HG03108 (cell line): ENCODE measurements at regions not wholly inside any gene's neighbourhood (a gene's known extent, or its start where the extent isn't known, plus 50 kb on each side); places are given as distances from the start of the nearest gene placed in this dataset.

Experiments used
- ATAC-seq: cut with Tn5 transposase; IDR thresholded peaks from one replicate; pipeline ENCODE4 v1.9.1; 2021; ENCODE audit warnings: moderate library complexity; ENCODE audit not compliant: unreplicated experiment

DNA sequence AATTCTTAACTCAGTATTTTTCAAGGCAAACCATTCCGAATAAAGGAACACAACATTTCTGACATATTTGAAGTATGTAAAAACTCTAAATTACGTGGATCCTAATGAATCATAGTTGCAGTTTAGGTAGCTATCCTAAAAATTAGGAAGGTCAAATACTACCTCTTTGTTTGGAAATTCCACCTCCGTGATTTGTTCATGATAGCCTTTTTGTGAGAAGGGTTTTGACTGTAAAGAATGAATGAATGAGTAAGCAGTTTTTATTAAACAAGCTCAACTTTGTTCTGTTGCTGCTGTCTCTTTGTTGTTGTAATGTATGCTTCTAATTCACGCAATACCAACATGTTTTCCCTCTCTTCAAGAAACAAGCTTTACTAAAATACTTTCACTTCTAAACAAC lies 840.4 kb downstream of the USP25 start:
- ATAC-seq = no peak

DNA sequence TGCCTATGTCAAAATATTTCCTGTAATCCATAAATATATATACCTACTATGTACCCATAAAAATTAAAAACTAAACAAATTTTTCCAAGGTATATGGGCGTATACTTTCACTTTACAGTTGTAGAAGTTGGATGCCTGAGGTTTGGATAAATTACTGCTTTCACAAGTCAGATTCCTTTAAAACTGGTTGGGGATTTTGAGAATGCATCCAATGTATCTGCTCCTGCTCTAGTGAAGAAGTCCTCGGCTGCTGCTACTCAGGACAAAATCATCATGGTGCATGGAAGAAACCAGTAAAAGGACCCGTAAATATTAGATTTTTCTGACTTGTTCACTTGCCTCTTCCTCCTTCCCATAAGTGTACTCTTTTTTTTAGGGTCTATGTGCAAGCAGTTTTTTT lies 841.1 kb downstream of the USP25 start:
- no peak for ATAC-seq

DNA sequence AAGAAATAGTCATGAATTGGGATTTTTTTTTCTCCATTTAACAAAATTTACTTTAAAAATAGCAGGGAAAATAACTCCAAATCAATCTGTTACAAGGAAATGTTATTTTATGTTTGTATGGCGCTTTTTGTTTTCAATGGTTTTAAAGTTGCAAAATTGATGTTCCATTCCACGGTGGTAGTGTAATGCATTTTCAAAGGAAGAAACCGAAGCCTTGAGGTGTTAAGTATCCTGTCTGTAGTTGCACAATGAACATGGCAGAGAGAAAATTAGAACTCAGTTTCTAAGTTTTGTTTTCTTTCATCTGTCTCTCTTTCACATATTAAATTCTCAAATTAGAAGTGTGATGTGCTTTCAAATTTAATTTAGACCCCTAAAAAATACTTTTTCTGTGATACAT lies 841.8 kb downstream of the USP25 start:
- ATAC-seq = no peak

DNA sequence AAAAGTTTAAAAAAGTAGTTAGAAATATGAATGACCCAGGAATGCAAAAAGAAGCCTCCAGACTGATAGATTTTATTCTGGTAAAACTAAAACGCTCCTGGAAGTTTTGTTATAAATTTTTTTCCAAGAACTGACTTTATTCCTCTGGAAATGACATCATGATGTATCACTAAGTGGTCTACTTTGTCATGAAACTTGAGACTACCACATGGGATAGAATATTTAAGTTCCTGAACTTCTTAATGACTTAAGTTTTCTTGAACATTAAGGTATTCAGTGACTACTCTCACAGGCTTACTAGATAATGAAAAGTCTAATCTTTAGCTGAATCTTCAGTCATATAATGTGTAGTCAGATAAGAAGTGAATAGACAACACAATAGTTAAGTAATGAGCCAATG lies 842.2 kb downstream of the USP25 start:
- no peak for ATAC-seq

DNA sequence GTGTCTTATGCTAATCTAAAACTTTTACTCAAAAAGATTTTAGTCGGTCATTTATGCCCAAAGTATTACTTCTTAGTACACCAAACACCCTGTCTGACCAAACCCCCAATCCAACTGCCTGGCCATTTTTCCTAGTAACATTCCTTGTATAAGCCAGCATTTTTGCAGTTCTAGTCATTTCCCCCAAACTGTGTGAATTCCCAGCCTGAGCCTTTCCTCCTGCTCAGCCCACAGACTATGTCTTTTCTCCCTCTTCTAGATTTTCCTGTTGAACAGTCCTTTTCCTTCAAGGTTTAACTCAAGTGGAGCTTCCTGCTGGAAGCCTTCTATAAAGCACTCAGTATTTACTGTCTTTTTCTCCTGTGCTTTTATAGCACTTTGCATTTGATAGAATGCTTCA lies 843.8 kb downstream of the USP25 start:
- no peak for ATAC-seq

DNA sequence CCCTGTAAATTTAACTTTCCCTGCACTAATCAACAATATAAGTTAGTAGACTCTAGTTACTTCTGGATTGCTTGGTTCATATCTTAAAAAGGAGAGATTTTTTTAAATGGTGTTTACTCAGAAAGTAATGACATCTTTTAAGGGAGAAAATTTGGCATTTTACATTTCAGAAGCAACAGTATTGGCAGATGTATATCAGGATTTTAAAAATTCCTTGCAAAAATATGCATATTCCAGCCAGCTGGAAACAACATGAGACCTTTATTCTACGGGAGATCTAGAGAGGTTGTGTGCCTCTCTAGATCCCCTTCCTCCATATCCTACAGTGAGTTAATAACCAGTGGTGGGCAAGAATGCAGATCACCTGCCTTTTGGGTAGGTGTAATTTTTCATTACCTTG lies 848.2 kb downstream of the USP25 start:
- ATAC-seq = no peak

DNA sequence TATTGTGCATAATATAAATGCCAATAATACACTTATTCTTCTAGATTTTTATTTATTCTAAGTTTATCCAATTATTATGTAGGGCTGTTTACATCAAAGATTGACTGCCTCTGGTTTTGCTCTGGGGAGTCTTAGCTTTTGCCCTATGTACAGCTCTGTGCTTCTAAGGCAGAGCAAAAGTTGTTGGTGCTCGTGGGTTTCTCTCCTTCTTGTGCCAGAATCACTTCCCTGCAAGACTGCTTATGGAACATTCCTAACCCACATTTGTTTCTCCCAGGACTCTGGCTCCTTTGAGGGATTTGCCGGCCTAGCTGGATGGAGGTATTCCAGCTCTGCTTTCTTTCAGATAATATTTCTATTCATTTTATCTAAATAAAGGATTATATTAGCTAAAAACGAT lies 849.1 kb downstream of the USP25 start:
- no peak for ATAC-seq

DNA sequence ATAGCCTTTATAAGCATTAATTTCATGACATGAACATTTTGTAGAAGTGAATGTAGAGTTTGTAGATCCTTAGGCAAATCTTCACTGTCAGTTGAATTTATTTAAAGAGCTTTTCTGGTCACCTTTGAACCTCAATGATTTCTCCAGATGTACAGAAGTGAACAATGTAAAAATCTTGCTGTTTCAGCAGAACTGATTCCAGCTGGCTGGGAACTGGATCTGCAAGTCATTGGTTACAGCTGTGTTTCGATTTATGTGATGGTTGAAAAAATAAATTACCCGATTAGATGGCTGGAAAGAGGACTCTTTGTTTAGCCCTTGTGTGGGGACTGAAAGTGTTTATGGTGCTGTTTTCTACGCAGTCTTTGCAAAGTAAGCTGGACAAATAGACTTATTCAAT lies 849.8 kb downstream of the USP25 start:
- no peak for ATAC-seq

DNA sequence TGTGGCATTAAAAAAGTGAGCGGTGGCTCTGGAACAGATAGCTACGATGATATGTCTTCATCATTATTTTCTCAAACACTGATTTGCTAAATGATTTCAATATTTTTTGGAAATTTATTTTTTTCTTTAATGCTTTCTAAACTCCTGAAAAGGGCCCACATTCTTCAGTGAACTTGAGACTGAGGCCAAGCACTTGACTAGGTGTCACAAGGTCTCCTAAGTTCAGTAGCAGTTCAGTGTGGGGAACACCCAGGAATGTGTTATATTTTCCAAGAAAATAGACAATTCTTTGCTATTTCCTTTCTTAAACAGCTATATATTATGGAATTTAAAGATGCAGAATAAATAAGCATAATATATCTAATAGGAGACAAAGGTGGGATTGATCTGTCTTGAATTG lies 850.9 kb downstream of the USP25 start:
- no peak for ATAC-seq

DNA sequence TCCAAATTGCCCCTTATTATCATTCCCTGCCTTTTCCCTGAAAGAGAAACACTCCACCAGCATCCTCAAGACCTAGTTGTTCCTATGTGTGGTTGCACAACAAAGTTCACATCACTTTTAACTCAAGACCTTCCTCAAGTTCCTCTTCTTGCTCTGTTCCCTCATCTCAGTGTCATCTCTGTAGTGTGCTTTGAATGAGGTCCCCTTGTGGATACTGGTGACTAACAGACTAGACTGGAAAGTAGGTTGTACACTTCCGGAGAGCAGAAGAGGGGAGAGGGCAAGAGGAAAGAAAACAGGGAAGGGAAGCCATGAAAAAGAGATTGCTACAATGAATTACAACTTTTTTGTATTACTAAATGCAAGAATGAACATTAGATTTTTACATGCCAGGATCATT lies 853.8 kb downstream of the USP25 start:
- ATAC-seq = no peak

DNA sequence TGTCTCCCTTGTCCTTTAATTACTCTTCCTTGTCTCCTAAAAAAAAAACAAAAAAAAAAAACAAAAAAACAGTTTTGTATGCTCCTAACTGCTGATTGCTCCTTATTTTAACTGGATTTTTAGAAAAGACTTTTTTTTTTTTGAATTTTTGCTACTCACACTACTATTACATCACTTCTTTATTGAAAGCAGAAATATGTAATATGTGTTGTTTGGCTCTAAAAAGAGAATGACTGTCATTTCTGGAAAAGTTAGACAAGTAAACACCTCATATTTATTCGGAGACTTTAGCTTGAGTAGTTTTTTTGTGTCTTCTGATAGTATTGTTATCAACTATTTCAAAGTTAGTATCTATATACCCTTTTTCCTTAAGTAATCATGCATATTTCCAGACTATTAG lies 855.0 kb downstream of the USP25 start:
- ATAC-seq = no peak

DNA sequence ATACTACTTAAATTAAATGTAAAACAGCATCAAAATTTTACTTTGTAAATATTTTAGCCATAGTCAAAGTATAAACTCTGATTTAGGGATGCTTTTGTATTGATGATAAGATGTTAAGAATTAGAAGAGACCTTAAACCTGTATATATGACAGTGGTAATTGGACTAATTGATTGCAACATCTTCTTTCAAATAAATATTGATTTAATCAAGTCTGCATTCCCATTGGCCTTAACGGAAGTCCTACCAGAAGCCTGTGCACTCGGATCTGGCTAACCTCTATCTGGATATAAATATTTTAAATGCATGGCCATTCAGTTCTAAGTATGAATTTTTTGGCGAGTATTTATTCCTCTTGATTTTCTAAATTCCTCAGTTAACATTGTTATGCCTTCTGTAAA lies 856.1 kb downstream of the USP25 start:
- no peak for ATAC-seq

DNA sequence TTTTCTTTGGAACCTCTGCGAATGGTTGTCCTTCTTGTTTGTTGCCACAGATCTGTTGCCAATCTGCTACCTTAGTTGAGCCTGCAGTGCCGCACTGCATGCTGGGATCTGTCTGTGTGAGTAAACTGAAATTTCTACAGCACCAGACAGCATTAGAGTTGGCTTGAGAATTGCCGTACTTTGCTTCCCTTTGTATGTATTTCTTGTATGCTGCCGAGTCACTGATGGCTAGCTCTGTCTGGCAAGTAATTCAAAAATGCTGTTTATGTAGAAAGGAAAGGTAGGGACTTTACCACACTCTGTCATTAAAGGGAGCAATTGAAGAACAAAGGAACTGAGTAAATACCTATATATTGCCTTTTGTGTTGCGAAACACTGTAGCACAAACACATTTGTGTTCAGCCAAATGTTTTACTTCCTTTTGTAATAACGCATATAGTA lies 857.4 kb downstream of the USP25 start:
- no peak for ATAC-seq

DNA sequence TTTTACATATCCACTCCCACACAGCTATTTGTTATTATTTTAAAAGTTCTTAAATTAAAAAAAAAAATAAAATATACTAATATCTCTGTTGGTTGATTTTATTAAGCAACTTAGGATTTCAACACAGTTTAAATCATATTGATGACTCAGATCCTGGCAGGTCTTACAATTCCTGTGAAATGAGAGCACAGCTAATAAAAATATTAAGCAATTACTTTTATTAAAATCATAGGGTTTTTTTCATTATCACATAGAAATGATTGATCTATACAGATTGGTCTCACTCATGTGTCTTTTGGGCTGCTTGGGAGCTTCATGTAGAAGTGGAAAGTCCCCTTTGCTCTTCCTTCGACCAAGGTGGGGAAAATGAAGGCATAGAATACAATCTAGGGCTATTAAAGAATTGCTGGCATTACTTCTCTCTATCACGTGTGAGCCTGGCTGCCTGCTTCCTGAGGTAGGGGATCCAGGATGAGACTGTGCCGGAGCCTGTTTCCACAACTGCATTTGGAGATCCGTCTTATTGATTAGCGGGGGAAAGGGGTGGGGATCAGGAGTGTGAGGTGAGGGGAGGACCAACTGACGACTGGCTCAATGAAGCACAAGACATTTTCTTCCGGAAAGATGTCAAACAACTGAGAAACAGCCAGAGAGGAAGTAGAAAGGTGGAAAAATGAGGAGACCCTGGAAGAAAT lies 858.0 kb downstream of the USP25 start:
- ATAC-seq = no peak

DNA sequence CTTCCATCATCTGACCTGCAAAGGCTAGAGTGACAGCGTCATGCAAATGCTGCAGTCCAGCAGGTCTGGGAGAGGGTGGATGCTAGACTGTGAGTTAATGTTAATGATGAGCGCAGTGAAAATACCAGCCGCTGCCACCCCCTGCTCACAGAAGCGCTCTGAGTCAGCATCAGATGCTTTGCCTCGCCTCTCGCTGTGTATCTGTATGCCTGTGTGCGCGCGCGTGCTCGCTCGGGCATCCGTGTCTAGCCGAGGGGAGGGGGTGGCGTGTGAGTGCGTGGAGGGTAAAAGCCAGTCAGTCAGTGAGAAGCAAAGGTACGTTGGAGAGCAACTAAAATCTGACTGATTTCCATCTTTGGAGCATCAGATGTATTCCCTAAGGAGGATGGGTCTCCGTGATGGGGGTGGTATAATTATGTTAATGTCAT lies 858.7 kb downstream of the USP25 start:
- no peak for ATAC-seq

DNA sequence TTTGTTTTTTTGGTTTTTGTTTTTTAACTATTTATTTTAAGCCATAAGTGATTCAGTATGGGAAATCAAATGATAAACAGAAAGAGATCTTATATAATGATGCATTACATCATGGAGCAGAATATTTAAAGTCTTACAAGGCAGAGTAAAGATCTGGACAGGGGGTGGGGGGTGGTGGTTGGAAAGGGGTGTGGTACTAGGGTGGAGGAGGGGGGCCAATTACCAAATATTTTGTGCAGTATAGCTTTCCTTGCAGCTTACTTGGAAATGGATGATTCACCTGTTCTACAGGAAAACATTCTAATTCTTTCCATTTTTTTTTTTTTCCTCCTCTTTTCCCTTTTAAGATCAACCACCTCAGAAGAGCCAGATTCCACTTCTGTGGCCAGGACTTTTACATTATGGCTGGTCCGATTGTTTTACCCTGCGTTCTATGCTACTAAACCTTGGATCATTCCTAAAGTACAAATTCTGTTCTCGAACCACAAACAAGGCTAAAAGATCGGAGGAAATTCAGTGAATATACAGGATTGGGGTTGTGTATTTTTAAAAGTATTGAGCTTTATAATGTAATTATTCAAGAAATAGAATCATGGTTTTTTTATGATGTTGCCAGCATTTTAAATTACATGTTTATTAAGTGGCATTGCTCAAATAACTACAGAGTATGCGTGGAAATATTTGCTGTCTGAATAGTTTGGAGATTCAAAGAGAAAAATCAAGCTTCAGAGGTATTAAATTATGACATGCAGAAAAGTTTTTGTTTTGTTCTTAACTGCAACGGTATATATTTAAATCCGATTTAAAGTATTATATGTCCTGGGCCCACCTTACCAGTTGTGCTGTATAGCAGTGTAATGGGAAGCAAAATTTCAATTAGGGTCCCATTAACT lies 859.5 kb downstream of the USP25 start:
- no peak for ATAC-seq

DNA sequence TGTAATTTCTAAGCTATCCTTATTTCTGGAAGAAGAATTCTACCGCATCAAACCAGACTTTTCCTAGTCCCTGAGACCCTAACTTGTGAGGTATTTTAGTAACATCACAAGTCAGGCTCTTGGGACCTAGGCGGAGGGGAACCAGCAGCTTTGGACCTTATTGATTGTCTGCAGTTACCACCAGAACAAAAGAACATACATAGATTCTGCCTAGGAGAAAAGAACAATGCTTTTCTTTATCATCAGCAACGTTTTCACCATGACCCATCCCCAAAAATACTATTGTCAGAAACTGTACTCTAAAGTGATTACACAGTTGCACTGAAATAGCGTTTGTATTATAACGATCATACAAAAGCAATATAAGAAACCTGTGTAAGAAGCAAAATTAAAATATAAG lies 860.4 kb downstream of the USP25 start:
- ATAC-seq = no peak

DNA sequence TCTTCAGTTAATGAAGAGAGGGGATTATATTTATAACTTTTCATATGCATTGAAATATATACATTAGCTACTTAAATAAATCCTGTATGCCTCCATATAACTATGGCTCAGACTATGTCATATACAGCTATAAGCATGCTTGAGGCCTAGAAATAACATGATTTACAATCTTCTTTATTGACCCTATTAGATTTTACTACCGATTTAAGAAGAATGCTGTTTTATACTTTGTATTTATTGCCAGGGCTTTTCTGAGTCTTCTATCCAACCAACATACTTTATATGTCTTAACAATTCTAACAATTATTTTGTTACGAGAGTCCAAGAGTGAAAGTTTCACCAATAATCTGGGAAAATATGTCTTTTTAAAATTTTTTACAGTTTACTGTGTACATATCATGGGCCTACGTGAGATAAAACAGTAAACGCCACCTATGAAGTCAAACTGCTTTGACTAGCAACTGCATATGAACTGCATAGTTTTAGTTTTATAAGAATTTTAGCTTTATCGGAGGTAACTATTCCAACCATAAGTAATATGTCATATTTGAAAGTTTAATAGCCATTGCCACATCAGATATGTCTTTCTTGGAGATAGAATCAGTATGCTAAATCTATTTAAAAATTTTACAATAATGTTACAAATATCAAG lies 861.0 kb downstream of the USP25 start:
- no peak for ATAC-seq

DNA sequence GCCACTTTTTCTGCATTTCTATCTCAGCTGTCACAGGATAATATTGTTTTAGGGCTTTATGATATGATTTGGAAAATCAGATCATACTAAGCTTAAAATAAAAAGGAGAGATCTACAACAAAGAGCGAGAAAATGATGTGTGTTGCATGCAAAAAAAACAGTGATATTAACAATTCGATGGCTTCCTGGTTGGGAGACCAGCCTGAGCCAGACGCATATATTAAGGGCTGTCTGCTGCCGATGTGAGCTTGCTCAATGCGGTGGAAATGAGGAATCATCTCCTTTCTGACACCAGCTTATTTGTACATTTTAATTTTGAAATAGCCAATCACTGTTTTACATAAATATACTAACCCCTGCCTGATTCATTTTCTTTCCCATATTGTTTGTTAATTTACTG lies 862.6 kb downstream of the USP25 start:
- no peak for ATAC-seq

DNA sequence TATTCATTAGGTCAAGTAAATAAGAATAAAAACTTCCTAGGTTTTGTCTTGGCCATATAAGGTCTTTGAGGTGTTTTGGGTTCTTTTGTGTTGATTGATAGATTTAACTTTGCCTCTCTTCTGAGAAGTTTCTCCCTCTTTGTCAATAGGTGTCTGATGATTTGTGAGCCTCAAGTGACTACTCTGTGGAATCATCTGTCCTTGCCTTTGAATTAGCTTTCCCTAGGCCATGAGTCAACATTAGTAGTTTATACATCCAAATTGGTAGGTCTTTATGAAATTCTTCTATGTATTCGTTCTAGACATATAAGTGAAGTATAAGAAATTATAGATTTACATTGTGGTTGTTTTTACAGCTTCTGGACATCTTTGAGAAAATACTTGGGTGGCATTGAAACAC lies 864.4 kb downstream of the USP25 start:
- no peak for ATAC-seq

DNA sequence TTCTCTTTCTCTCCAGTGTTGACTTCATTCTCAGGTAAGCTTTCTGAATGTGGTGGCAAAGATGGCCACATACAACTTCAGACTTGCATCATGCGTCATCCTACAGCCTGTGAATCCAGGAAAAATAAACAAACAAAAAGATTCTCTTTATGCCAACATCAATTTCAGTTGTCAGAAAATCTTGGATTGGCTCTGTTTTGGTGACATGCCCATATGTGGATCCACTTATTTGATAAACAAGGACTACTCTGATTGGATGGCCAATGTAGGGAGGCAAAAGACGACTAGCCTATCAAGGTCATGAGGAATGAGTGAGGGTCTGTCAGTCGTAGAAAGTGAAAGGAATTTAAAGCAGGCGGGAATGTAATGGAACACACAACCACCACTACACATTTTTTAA lies 866.6 kb downstream of the USP25 start:
- no peak for ATAC-seq

DNA sequence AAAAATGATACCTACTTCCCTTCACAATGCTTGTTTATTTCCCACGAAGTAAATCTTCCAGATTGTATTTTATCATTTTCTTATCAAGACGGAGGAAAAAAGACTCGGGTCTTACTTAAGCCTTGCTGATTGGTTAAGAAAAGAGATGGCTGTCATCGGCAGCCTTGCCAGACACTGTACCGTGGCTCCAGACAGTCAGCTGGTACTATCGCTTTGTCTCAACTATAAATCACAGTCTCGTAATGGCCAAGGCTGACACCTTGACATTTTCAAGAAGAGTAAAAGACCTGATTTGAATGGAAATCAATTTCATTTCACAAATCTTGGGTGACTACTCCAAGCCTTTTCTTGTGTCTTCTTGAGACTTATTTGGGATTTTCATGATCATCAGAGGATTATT lies 868.0 kb downstream of the USP25 start:
- ATAC-seq = no peak
